ENCODE measurements at regions not wholly inside any gene's neighbourhood (a gene's known extent, or its start where the extent isn't known, plus 50 kb on each side); places are given as distances from the start of the nearest gene placed in this dataset.

- TF ChIP-seq CTCF (IDR thresholded peaks at IDR 0.05; ENCODE audit: low read length) (no peak), EZH2 (optimal IDR thresholded peaks at IDR 0.05; ENCODE audit: low read depth, low read length) (no peak)
These were observed 97.7 kb downstream of the ANKRD10 start for GRCh38 chr13:110817143-110817542.

Measured in MM.1S (cell line).